GM18951 (cell line): ENCODE measurements at regions not wholly inside any gene's neighbourhood (a gene's known extent, or its start where the extent isn't known, plus 50 kb on each side); places are given as distances from the start of the nearest gene placed in this dataset.

ENCODE experiments used
- POLR2A ChIP-seq: IDR thresholded peaks from 4 replicates; pipeline ENCODE4 v1.6.1; 2011; ENCODE audit warnings: mild to moderate bottlenecking; ENCODE audit not compliant: insufficient read length, insufficient read depth; ENCODE audit errors: extremely low read depth
- in situ Hi-C: fragments of 300-500 bp; cut with MboI; formaldehyde crosslinking; loops from one replicate; pipeline ENCODE4 v1.12.0; 2022; ENCODE audit warnings: low sequenced_read_pairs, mixed read lengths, inconsistent platforms; ENCODE audit not compliant: unreplicated experiment

- no peak for TF ChIP-seq POLR2A
- in situ Hi-C loops: no loop called here
Measured at GRCh38 chr16:76612497-76612896, 335.3 kb downstream of the CNTNAP4 start.

GRCh38 chr16:76614269-76614668 is 337.1 kb downstream of the CNTNAP4 start:
- TF ChIP-seq POLR2A: no peak
- in situ Hi-C loops: no loop called here

DNA sequence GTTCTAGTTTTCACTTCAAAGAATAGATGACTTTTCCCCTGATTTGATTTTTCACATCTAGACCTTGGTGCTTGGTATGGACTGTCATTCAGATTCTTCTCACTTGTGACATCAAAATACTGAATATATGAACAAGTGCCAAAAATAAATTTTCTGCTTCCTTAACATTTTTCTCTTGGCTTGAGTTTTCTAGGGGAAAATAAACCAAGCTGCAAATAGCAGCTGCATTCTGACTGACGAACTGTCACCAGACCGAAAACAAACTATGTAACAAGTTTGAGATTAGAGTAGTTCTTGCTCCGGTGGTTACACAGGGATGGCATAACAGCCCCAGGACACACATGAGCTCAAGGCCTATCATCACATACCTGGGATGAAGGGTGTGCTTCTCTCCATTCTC is 345.7 kb downstream of the CNTNAP4 start:
- in situ Hi-C loops: no loop called here
- no peak for TF ChIP-seq POLR2A

GRCh38 chr16:76634847-76635697 is 357.9 kb downstream of the CNTNAP4 start:
- TF ChIP-seq POLR2A: no peak
- in situ Hi-C loops: no loop called here

- TF ChIP-seq POLR2A: no peak
- in situ Hi-C loops: no loop called here
Measured at GRCh38 chr16:76639685-76640289, 362.6 kb downstream of the CNTNAP4 start.

- in situ Hi-C loops: loop anchor here (25.0 kb wide), 1 partner anchor 863 kb away; no protein-coding TSS in a partner anchor
- TF ChIP-seq POLR2A: no peak
Measured at GRCh38 chr16:76650582-76650981, 373.4 kb downstream of the CNTNAP4 start.

DNA sequence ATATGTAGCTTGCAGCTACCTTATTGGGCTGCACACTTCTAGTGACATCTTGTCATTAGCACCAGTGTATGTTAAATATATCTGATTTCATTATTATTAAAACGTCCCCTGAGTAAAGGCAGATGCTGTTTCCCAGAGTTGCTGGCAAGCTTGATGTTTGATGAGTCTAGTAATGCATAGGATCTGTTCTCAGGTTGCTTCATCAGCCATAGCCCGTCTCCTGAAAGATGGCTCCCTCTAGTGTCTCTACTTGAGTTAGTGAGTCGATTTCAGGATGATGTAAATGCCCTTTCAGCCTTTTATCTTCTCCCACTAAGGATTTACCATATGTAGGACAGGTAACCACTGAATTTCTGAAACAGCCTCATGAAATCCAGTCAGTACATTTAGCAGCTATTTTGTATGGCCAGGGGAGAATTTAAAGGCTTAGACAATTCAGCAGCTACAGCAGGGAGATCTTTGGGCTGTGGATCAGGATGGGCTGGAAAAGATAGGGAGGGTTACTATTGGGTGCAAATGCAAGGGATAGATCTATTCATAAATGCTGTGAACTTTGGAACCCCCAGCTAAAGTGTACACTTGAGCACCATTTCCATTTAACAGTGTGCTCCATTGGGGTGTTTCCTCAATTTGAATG is 376.3 kb downstream of the CNTNAP4 start:
- in situ Hi-C loops: loop anchor here (25.0 kb wide), 1 partner anchor 866 kb away; no protein-coding TSS in a partner anchor
- no peak for TF ChIP-seq POLR2A

- in situ Hi-C loops: loop anchor here (25.0 kb wide), 1 partner anchor 867 kb away; no protein-coding TSS in a partner anchor
- no peak for TF ChIP-seq POLR2A
Measured at GRCh38 chr16:76654088-76654820, 377.1 kb downstream of the CNTNAP4 start.

GRCh38 chr16:76656994-76657393 is 379.8 kb downstream of the CNTNAP4 start:
- in situ Hi-C loops: loop anchor here (25.0 kb wide), 1 partner anchor 870 kb away; no protein-coding TSS in a partner anchor
- no peak for TF ChIP-seq POLR2A

DNA sequence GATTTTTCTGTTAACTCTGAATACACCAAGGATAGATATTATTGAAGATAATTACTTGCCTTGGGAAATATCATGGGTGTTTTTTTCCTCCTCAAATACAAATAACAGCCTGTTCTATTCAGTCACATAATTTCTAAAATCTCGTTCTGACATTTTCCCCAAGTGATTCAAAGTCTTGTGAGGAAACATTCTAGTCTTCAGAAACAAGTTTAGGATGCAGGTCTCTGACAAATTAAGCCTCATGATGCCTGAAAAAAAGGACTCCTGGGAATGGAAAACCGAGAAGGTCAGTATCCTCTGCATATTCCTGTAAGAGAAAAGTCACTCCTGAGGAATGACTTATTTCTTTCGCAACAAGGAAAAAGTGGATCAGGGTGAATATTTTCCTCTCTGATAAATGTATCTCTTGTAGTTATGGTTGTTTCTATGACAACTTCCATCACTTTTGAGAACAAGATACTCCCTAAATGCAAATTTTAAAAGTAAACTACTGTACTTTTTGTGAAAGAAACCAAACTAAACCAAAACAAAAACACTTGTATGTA is 384.6 kb downstream of the CNTNAP4 start:
- TF ChIP-seq POLR2A: no peak
- in situ Hi-C loops: loop anchor here (25.0 kb wide), 1 partner anchor 874 kb away; no protein-coding TSS in a partner anchor

GRCh38 chr16:76665571-76666275 is 388.5 kb downstream of the CNTNAP4 start:
- in situ Hi-C loops: loop anchor here (25.0 kb wide), 1 partner anchor 878 kb away; no protein-coding TSS in a partner anchor
- TF ChIP-seq POLR2A: no peak
